IMR-90 (cell line): ENCODE measurements at regions not wholly inside any gene's neighbourhood (a gene's known extent, or its start where the extent isn't known, plus 50 kb on each side); places are given as distances from the start of the nearest gene placed in this dataset.

Experiments
- ATAC-seq: fragments of 200-7000 bp; cut with Tn5 transposase; 2 replicates; pipeline ENCODE4 v1.9.1; 2020; ENCODE audit warnings: low read depth, mild to moderate bottlenecking, moderate library complexity
- BruUV-seq: library from RNA; stranded (reverse); fragments of 400-500 nt; replicated peaks from 2 replicates; lab custom pipeline; 2021; lab: Mats Ljungman, UMichigan
- CTCF ChIA-PET: fragments of 300-600 bp; formaldehyde crosslinking; extraction: SDS; loops from one replicate; lab custom pipeline; 2021; ENCODE audit warnings: antibody characterized with exemption; lab: Yijun Ruan, JAX
- POLR2A ChIA-PET: fragments of 300-600 bp; sonication (Branson Sonifier 250); formaldehyde crosslinking; loops from one replicate; lab custom pipeline; 2022; ENCODE audit warnings: antibody characterized with exemption; ENCODE audit not compliant: unreplicated experiment; lab: Charles Lee
- DNase-seq: peaks from one replicate; pipeline ENCODE4 v3.0.0; 2013
- H2AFZ ChIP-seq: replicated peaks from 2 replicates; pipeline ENCODE3; 2013; ENCODE audit warnings: low read length, mild to moderate bottlenecking; ENCODE audit not compliant: poor library complexity
- H2AK5ac ChIP-seq: 2 replicates; pipeline ENCODE4 v1.6.1; 2013; ENCODE audit warnings: low read depth, low read length, inconsistent platforms
- H2AK9ac ChIP-seq: replicated peaks from 2 replicates; pipeline ENCODE3; 2013; ENCODE audit warnings: mild to moderate bottlenecking, low read depth, low read length, moderate library complexity; ENCODE audit not compliant: poor library complexity
- H2BK120ac ChIP-seq: 2 replicates; pipeline ENCODE4 v1.6.1; 2013; ENCODE audit warnings: low read depth, low read length, inconsistent platforms
- H2BK15ac ChIP-seq: 3 replicates; pipeline ENCODE4 v1.6.1; 2013; ENCODE audit warnings: low read depth, low read length, inconsistent platforms
- H2BK20ac ChIP-seq: 2 replicates; pipeline ENCODE4 v1.6.1; 2013; ENCODE audit warnings: low read depth, mild to moderate bottlenecking, inconsistent platforms, low read length, moderate library complexity
- H2BK5ac ChIP-seq: 2 replicates; pipeline ENCODE4 v1.6.1; 2013; ENCODE audit warnings: mild to moderate bottlenecking, low read depth, low read length, inconsistent platforms; ENCODE audit not compliant: poor library complexity, severe bottlenecking
- H3K14ac ChIP-seq: replicated peaks from 2 replicates; pipeline ENCODE4 v1.6.1; 2013; ENCODE audit warnings: low read depth, low read length, inconsistent platforms
- H3K18ac ChIP-seq: 2 replicates; pipeline ENCODE4 v1.6.1; 2013; ENCODE audit warnings: low read depth, low read length, control low read depth
- H3K23ac ChIP-seq: 2 replicates; pipeline ENCODE4 v1.6.1; 2013; ENCODE audit warnings: low read depth, low read length, inconsistent platforms
- H3K27ac ChIP-seq: 2 replicates; pipeline ENCODE4 v1.5.1; 2013; ENCODE audit warnings: mild to moderate bottlenecking, control low read depth, low read length; ENCODE audit not compliant: insufficient read depth
- H3K27me3 ChIP-seq: 2 replicates; pipeline ENCODE4 v1.6.1; 2013; ENCODE audit warnings: low read length; ENCODE audit not compliant: control insufficient read depth, insufficient read depth
- H3K36me3 ChIP-seq: 2 replicates; pipeline ENCODE4 v1.6.1; 2013; ENCODE audit warnings: low read length, mixed read lengths; ENCODE audit not compliant: control insufficient read depth, insufficient read depth
- H3K4ac ChIP-seq: 2 replicates; pipeline ENCODE4 v1.6.1; 2013; ENCODE audit warnings: low read depth, low read length, inconsistent platforms
- H3K4me1 ChIP-seq: 2 replicates; pipeline ENCODE4 v1.6.1; 2013; ENCODE audit warnings: low read length, mixed read lengths; ENCODE audit not compliant: control insufficient read depth, insufficient read depth
- H3K4me2 ChIP-seq: 2 replicates; pipeline ENCODE4 v1.6.1; 2013; ENCODE audit warnings: low read depth, mild to moderate bottlenecking, control low read depth, low read length, moderate library complexity
- H3K4me3 ChIP-seq: 2 replicates; pipeline ENCODE4 v1.5.1; 2013; ENCODE audit warnings: low read depth, mild to moderate bottlenecking, control low read depth, low read length, moderate library complexity; ENCODE audit not compliant: insufficient read depth
- H3K56ac ChIP-seq: 2 replicates; pipeline ENCODE4 v1.6.1; 2013; ENCODE audit warnings: low read length, inconsistent platforms; ENCODE audit not compliant: insufficient read depth; ENCODE audit errors: extremely low read depth
- H3K79me1 ChIP-seq, 2 experiments: 2 replicates each; pipeline ENCODE4 v1.6.1; 2013; ENCODE audit warnings: low read length in 2 of 2, inconsistent platforms in 1 of 2, low read depth in 1 of 2
- H3K9ac ChIP-seq: 2 replicates; pipeline ENCODE4 v1.6.1; 2013; ENCODE audit warnings: low read depth, low read length, control low read depth
- H3K9me1 ChIP-seq: 2 replicates; pipeline ENCODE4 v1.6.1; 2013; ENCODE audit warnings: low read length, inconsistent platforms; ENCODE audit not compliant: insufficient read depth
- H3K9me3 ChIP-seq: 2 replicates; pipeline ENCODE4 v1.6.1; 2013; ENCODE audit warnings: low read length; ENCODE audit not compliant: control insufficient read depth, insufficient read depth
- H4K20me1 ChIP-seq: 2 replicates; pipeline ENCODE4 v1.6.1; 2013; ENCODE audit warnings: low read length, inconsistent platforms; ENCODE audit not compliant: insufficient read depth
- H4K5ac ChIP-seq: 2 replicates; pipeline ENCODE4 v1.6.1; 2013; ENCODE audit warnings: mild to moderate bottlenecking, low read depth, low read length, control low read depth
- H4K8ac ChIP-seq, 2 experiments: 2 replicates each; pipeline ENCODE4 v1.6.1; 2013; ENCODE audit warnings: low read depth in 2 of 2, low read length in 2 of 2, control low read depth in 1 of 2, inconsistent platforms in 1 of 2
- H4K91ac ChIP-seq: 2 replicates; pipeline ENCODE4 v1.6.1; 2013; ENCODE audit warnings: low read depth, low read length, inconsistent platforms; ENCODE audit not compliant: insufficient read depth
- BHLHE40 ChIP-seq: fragments of 150-350 bp; IDR thresholded peaks from 2 replicates; pipeline ENCODE4 v1.6.1; 2016; ENCODE audit warnings: mild to moderate bottlenecking, low read depth, low read length
- CEBPB ChIP-seq: IDR thresholded peaks from 2 replicates; pipeline ENCODE4 v1.6.1; 2012; ENCODE audit warnings: low read depth, low read length, improper control_type of control experiment
- CHD1 ChIP-seq: IDR thresholded peaks from 2 replicates; pipeline ENCODE4 v1.6.1; 2012; ENCODE audit warnings: low read depth, low read length, improper control_type of control experiment
- FOS ChIP-seq: fragments of 150-350 bp; IDR thresholded peaks from 2 replicates; pipeline ENCODE4 v1.6.1; 2016; ENCODE audit warnings: low read depth, low read length
- MAFK ChIP-seq: IDR thresholded peaks from 2 replicates; pipeline ENCODE4 v1.6.1; 2012; ENCODE audit warnings: low read depth, low read length, improper control_type of control experiment
- MAZ ChIP-seq: IDR thresholded peaks from 2 replicates; pipeline ENCODE4 v1.6.1; 2012; ENCODE audit warnings: low read depth, mild to moderate bottlenecking, low read length, improper control_type of control experiment, moderate library complexity, borderline replicate concordance
- MXI1 ChIP-seq: IDR thresholded peaks from 2 replicates; pipeline ENCODE4 v1.6.1; 2012; ENCODE audit warnings: low read depth, mild to moderate bottlenecking, low read length, moderate library complexity, borderline replicate concordance
- NFE2L2 ChIP-seq: fragments of 150-350 bp; IDR thresholded peaks from 2 replicates; pipeline ENCODE4 v1.6.1; 2016; ENCODE audit warnings: low read depth, mild to moderate bottlenecking, low read length
- POLR2A ChIP-seq: IDR thresholded peaks from 2 replicates; pipeline ENCODE4 v1.6.1; 2012; ENCODE audit warnings: mild to moderate bottlenecking, low read depth, low read length
- RAD21 ChIP-seq: IDR thresholded peaks from 2 replicates; pipeline ENCODE4 v1.6.1; 2012; ENCODE audit warnings: low read length, improper control_type of control experiment
- RCOR1 ChIP-seq: IDR thresholded peaks from 2 replicates; pipeline ENCODE4 v1.6.1; 2012; ENCODE audit warnings: mild to moderate bottlenecking, low read length, improper control_type of control experiment; ENCODE audit not compliant: insufficient replicate concordance
- RFX5 ChIP-seq: IDR thresholded peaks from 2 replicates; pipeline ENCODE4 v1.8.0; 2012; ENCODE audit warnings: low read depth, mild to moderate bottlenecking, low read length, moderate library complexity
- SMC3 ChIP-seq: fragments of 150-350 bp; IDR thresholded peaks from 2 replicates; pipeline ENCODE4 v1.6.1; 2016; ENCODE audit warnings: low read depth, mild to moderate bottlenecking, antibody characterized with exemption, low read length, moderate library complexity
- WGBS, 2 experiments: methylation state at CpG; one replicate each; pipeline versions ENCODE4 v1.1.5 to v1.1.7; 2013; ENCODE audit warnings: missing lambda C conversion rate in 2 of 2; ENCODE audit not compliant: insufficient read length in 1 of 2; ENCODE audit errors: extremely low coverage in 2 of 2; 5-methylcytosine and 5-hydroxymethylcytosine counted together
- dilution Hi-C: fragments of 300-500 bp; cut with HindIII; formaldehyde crosslinking; loops from one replicate; pipeline ENCODE4 v1.14.3; 2018; ENCODE audit warnings: low sequenced_read_pairs; ENCODE audit not compliant: unreplicated experiment
- in situ Hi-C: fragments of 300-500 bp; cut with MboI; formaldehyde crosslinking; loops from 3 replicates; pipeline ENCODE4 v1.14.3; 2019; ENCODE audit warnings: low sequenced_read_pairs, inconsistent platforms, mixed read lengths
- intact Hi-C: fragments of 100-400 bp; cut with micrococcal nuclease; formaldehyde crosslinking; loops from 2 replicates; pipeline ENCODE4 v1.10.0; 2022
- TF ChIP-seq, protein P1 (sequence below): fragments of 150-350 bp; IDR thresholded peaks from 2 replicates; pipeline ENCODE4 v1.6.1; 2016; ENCODE audit warnings: low read depth, mild to moderate bottlenecking, low read length, moderate library complexity, borderline replicate concordance
- TF ChIP-seq, protein P2 (sequence below): fragments of 150-350 bp; IDR thresholded peaks from 2 replicates; pipeline ENCODE4 v1.6.1; 2017; ENCODE audit warnings: mild to moderate bottlenecking, antibody characterized with exemption, low read length, low read depth

DNA sequence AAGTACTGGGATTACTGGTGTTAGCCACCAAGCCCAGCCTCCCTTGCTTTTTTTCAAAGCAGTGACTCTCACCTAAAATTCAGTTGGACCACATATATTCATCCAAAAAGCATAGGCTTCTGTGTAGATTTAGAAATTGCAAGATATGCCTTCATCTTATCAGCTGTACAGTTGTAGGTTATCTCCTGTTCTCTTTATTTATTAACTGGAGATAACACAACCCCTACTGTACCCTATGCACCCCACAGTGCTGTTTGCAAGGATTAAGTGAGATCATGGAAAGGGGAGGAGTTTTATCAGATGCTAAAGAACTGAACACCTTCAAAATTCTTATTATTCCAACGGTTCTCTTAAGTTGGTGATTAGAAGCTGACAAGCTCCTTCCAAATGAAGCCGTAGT is 164.4 kb upstream of the JARID2 start:
- no peak overlapping the region for H3K14ac ChIP-seq
- H3K56ac ChIP-seq, result no peak overlapping the region
- no peak overlapping the region for H2BK20ac ChIP-seq
- no peak overlapping the region for H3K4me2 ChIP-seq
- H3K79me1 ChIP-seq, result no peaks in the 10 kb centered on the region
- no peak overlapping the region for H2BK15ac ChIP-seq
- no peaks in the 10 kb centered on the region for H3K36me3 ChIP-seq
- no peak overlapping the region for H4K91ac ChIP-seq
- no peaks in the 10 kb centered on the region for H3K27me3 ChIP-seq
- dilution Hi-C loops, result no loop called here
- no peak for DNase-seq
- ChIA-PET POLR2A (no interaction called here), CTCF (no interaction called here)
- no peak overlapping the region for H2AK9ac ChIP-seq
- TF ChIP-seq CHD1, result no peak
- TF ChIP-seq, protein P1, sequence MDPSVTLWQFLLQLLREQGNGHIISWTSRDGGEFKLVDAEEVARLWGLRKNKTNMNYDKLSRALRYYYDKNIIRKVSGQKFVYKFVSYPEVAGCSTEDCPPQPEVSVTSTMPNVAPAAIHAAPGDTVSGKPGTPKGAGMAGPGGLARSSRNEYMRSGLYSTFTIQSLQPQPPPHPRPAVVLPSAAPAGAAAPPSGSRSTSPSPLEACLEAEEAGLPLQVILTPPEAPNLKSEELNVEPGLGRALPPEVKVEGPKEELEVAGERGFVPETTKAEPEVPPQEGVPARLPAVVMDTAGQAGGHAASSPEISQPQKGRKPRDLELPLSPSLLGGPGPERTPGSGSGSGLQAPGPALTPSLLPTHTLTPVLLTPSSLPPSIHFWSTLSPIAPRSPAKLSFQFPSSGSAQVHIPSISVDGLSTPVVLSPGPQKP, result no peak
- no peak for TF ChIP-seq MXI1
- TF ChIP-seq RAD21, result no peak
- no peak for TF ChIP-seq CEBPB
- TF ChIP-seq FOS, result no peak
- TF ChIP-seq NFE2L2, result no peak
- no peak for TF ChIP-seq MAZ
- TF ChIP-seq RFX5, result no peak
- TF ChIP-seq, protein P2, sequence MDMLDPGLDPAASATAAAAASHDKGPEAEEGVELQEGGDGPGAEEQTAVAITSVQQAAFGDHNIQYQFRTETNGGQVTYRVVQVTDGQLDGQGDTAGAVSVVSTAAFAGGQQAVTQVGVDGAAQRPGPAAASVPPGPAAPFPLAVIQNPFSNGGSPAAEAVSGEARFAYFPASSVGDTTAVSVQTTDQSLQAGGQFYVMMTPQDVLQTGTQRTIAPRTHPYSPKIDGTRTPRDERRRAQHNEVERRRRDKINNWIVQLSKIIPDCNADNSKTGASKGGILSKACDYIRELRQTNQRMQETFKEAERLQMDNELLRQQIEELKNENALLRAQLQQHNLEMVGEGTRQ, result no peak
- TF ChIP-seq BHLHE40, result no peak
- no peak for TF ChIP-seq MAFK
- no peak for TF ChIP-seq SMC3
- no peak for TF ChIP-seq RCOR1
- TF ChIP-seq POLR2A, result no peak
- H3K18ac ChIP-seq, result no peak overlapping the region
- no peaks in the 10 kb centered on the region for H3K9me1 ChIP-seq
- H2BK120ac ChIP-seq, result no peak overlapping the region
- no CpG with 5 or more reads among the region's 2 CpGs for WGBS, 2 experiments
- H4K8ac ChIP-seq, result no peak overlapping the region
- intact Hi-C loops, result no loop called here
- H4K20me1 ChIP-seq, result no peaks in the 10 kb centered on the region
- in situ Hi-C loops, result no loop called here
- no peak overlapping the region for H2AFZ ChIP-seq
- no peaks in the 10 kb centered on the region for H3K4me1 ChIP-seq
- ATAC-seq, result no peak
- H3K9me3 ChIP-seq, result no peaks in the 10 kb centered on the region
- no peak overlapping the region for H3K4me3 ChIP-seq
- H2AK5ac ChIP-seq, result no peak overlapping the region
- H3K23ac ChIP-seq, result no peak overlapping the region
- no peak overlapping the region for H3K27ac ChIP-seq
- BruUV-seq, result no TSS peak
- H4K5ac ChIP-seq, result no peak overlapping the region
- H2BK5ac ChIP-seq, result no peak overlapping the region
- H3K9ac ChIP-seq, result no peak overlapping the region
- no peak overlapping the region for H3K4ac ChIP-seq
